HG03460 (cell line): ENCODE measurements at regions not wholly inside any gene's neighbourhood (a gene's known extent, or its start where the extent isn't known, plus 50 kb on each side); places are given as distances from the start of the nearest gene placed in this dataset.

ENCODE experiments used
- ATAC-seq: cut with Tn5 transposase; IDR thresholded peaks from one replicate; pipeline ENCODE4 v1.9.1; 2021; ENCODE audit not compliant: unreplicated experiment

DNA sequence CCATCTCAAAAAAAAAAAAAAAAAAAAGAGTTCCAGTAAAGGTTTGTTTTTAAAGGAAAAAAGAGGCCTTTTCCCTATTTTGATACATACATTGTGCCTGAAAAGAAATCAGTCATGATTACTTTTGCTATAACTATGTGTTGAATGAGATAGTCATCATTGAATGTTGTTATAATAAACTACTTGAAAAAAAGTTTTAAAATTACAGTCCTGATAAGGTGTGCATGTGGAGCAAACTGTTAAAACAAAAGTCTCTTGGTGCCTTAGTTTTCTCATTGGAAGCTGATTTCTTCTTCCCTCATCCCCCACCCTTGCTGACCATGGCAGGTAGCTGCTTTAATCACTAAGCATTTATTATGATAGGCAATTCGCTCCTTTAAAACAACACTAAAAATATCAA is 172.3 kb upstream of the TBCA start:
- ATAC-seq = no peak

GRCh38 chr5:77947041-77947428 is 170.9 kb upstream of the TBCA start:
- ATAC-seq = no peak

DNA sequence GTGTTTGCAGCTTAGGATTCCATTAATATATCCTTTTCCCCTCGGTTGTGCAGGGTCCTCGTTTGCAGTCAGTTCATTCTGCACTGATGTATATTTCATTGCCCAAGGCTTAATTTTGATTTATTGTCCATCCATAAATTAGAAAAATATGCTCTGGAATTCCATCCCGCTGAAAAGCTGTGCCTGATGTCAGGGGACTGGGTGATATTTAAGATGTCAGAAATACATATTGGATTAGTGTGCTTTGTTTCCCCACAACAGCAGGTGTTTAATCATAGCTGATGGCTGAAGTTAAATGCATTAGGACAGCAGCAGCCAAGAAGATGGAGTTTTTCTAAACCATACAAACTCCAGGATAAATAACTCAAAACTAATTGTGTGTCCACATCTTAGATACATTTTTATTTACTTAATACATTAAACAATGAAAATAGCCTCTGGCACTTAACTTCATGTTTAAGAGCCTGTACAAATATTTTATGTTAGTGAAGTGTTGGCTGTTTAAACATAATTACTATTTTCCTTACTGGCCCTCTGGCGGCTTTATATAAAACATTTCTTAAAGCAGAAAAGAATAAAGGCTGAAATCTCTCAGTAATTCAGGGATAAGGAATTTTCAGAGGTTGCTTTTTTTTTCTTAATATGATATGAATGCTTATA is 170.4 kb upstream of the TBCA start:
- ATAC-seq = no peak

- no peak for ATAC-seq
Observed at GRCh38 chr5:77945874-77946273, 169.7 kb upstream of the TBCA start.

GRCh38 chr5:77944757-77945340 is 168.7 kb upstream of the TBCA start:
- no peak for ATAC-seq

- ATAC-seq = no peak
Observed at GRCh38 chr5:77943851-77944250, 167.7 kb upstream of the TBCA start.

DNA sequence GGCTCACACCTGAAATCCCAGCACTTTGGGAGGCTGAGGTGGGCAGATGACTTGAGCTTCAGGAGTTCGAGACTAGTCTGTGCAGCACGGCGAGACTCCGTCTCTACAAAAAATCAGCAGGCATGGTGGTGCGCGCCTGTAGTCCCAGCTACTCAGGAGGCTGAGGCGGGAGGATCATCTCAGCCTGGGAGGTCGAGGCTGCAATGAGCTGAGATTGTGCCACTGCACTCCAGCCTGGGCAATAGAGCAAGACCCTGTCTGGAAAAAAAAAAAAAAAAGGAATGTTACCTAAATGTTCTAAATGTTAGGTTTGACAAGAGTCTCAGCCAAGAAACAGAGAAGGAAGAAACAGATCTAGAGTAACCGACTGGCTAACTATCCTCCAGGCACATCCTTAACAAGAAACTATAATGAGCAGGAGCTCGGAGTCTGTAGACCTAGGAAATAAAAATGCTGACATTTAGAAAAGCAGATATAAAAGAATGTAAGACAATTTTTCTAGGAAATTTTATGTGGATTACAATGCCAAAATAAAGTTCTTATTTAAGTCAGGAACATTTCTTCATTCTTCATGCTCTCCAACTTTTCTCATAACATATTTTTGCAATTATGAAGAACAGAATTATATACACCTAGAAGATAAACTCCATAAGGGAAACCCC is 166.6 kb upstream of the TBCA start:
- ATAC-seq = no peak

DNA sequence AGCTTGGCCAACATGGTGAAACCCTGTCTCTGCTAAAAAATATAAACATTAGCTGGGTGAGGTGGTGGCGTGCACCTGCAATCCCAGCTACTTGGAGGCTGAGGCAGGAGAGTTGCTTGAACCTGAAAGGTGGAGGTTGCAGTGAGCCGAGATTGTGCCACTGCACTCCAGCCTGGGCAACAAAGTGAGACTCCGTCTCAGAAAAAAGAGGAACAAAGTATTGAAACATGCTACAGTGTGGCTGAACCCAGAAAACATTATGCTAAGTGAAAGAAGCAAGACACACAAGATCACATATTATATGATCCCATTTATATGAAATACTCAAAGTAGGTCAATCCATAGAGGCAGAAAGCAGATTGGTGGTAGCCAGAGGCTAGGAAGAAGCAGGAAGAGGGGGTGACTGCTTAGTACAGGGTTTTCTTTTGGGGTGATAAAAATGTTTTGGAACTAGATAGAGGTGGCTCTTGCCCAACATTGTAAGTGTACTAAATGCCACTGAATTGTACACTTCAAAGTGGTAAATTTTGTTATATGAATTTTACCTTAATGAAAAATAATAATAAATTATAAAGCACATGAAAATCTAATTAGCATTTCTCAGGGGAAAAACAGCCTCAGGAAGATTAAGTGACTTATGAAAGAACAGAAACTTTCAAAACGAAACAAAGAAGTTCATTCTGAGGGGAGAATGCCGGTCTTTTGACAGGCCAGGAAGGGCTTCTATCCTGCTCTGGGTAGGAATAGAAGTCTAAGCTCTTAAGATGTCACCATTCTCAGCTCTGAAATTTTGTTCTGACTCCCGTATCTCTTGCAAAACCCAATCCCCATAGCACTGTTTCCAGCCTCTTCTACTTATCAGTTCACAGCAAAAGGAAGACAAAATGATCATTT is 161.1 kb upstream of the TBCA start:
- ATAC-seq = peak; percentile 82

GRCh38 chr5:77936365-77936693 is 160.2 kb upstream of the TBCA start:
- no peak for ATAC-seq

GRCh38 chr5:77935506-77936364 is 159.6 kb upstream of the TBCA start:
- ATAC-seq = no peak

- ATAC-seq = no peak
Observed at GRCh38 chr5:77928776-77929300, 152.7 kb upstream of the TBCA start.

DNA sequence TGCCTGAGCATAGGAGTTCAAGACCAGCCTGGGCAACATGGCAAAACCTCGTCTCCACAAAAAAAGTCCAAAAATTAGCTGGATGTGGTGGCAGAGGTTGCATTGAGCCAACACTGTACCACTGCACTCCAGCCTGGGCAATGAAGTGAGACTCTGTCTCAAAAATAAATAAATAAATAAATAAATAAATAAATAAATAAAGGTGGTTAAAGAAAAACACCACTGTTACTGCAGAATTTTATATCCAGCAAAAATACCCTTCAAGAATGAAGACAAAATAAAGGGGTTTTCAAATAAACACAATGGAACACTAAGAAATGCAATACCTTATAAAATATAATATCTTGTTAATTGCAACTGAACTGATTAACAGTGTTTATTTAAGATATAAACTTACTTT is 150.2 kb upstream of the TBCA start:
- no peak for ATAC-seq

GRCh38 chr5:77925503-77925902 is 149.4 kb upstream of the TBCA start:
- no peak for ATAC-seq

DNA sequence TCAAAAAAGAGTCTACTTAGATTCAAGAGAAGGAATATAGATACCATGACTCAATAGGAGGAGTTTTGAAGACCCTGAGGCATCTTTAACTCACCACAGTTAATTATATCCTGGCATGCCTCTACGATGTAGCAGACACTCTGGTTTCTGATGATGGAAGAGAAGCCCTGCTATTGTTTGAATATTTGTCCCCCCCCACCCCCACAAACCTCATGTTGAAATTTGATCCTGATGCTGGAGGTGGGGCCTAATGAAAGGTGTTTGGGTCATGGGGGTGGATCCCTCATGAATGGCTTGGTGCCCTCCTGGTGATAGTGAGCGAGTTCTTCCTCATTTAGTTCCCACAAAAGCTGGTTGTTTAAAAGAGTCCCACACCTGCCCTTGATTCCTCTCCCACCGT is 147.9 kb upstream of the TBCA start:
- ATAC-seq = no peak

- ATAC-seq = no peak
Observed at GRCh38 chr5:77923666-77924065, 147.5 kb upstream of the TBCA start.

- ATAC-seq = no peak
Observed at GRCh38 chr5:77921094-77921768, 145.1 kb upstream of the TBCA start.

GRCh38 chr5:77920359-77921058 is 144.4 kb upstream of the TBCA start:
- ATAC-seq = no peak

DNA sequence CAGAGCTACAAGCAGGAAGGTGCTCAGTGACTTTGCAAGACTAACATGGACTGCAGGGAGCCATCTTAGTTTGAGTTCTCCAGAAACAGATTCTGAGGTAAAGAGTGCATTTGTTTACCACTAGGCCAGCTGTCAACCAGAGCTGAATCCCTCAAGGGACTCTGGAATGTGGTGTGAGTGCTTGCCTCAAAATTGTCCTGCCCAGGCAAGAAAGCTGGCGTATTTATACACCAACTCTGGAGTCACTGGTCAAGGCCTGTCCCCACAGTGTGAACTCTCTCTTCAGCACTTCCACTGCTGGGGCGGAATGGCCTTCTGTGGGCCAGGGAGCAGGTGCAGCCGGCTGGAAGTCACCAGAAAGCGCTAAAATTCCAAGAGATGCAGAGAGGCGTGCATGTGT is 139.2 kb upstream of the TBCA start:
- ATAC-seq = no peak

DNA sequence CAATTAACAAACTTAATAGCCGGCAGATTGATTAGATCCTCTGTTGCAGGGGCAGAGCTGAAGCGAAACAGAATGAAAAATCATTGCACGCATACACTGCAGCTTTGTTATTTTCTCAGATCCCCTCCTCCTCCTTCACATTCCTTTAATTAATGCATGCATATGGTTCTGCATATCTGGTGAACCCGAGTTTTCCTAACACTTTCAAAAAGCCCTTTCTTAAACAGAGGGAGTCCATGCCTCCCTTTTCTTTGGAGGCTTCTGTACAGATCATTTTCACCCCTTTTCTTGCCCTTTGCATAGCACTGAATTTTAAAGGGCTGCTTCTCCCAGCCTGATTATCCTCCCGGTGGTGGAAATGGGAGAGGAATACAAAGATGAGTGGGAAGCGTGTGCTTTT is 136.6 kb upstream of the TBCA start:
- no peak for ATAC-seq
